Right renal pelvis (tissue), 4 donors: ENCODE measurements at regions not wholly inside any gene's neighbourhood (a gene's known extent, or its start where the extent isn't known, plus 50 kb on each side); places are given as distances from the start of the nearest gene placed in this dataset.

Source experiments
- DNase-seq, 4 donors: peaks; one replicate each; pipeline ENCODE4 v3.0.0-alpha.2; 2013; ENCODE audit warnings: low read depth in 4 of 4, low spot score in 3 of 4, missing footprints in 1 of 4

- no peak for DNase-seq
Observed at GRCh38 chr2:120439637-120440384, 93.9 kb downstream of the INHBB start.

DNA sequence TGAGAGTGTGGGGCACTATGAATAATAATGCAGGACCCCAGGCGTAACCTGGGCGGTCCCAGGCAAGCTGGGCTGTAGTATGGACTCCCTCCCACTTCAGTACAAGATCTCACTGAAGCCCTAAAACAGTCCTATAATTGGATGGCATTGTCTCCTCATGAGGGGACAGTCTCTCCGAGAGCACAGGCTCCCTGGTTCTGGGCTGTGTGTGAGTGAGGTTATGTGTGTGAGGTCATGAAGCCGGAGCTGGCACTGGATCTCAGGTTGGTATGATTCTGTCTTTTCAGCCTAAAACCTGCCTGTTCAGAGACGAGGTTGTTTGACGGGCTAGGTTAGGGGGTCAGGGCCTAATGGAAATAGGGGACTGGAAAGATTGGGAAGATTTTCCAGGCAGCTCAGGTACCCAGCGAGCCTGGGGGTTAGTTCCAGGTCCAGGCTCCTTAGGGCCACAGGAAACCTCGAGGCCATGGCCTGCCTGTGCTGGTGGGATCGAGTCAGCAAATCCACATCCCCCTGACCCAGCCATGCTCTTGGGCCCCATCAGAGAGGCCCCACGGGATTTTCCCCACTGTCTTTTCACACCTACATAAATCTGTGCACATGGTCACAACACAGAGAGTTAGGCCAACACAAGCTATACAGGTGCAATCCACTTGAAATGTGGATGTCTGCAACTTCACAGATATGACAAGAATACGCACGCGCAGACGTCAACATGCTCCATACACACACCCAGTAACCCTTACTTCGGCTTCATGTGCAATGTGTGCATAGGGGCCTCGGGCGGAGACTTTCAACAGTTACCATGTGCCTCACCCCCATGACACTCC is 94.8 kb downstream of the INHBB start:
- no peak for DNase-seq

DNA sequence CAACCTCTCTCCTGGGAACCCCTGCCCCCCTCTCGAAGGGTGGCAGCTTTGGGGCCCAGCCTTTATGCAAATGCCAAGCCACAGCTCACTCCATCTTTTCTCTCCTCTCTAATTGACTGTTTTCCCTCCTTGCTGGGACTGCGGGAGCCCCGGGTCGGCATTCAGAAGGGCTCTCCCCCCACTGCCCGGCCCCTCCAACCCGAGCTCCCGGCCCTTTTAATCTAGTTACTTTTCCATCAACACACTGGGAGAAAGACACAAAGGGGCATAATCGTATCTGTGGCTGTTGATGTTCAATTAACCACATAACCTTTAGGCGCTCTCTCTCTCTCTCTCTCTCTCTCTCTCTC is 95.4 kb downstream of the INHBB start:
- no peak for DNase-seq

DNA sequence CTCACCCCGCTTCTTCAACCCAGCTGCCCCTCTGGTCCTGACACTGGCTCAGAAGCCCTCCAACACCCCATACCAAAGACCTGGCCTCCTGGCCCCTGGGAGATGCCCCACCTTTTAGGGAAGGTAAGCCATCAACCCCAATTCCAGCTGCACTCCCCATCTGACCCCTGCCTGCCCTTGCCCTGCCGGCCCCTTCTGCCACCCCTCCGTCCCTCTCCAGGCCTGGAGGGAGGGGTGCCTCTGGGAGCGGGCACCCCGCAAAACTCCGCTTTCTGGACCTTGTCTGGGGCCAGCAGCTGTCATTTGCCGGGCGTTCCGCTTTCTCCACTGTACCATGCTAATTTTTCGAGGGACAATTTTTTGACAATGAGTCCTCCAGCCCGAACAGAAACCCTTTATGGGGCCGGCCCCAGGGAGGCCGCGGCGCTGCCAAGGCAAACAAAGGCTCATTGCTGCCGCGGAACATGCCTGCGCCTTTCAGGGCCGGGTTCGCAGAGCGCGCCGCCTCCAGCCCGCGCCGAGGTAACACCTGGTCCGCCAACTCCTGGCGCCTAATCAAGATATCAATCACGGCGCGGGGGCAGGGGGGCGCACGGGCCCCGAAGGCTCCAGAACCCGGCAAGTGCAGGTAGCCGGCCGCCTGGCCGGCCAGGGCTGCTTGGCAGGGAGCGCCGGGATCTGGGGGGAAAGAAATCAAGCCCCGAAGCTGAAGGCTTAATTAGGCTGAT is 96.0 kb downstream of the INHBB start:
- DNase-seq = no peak

- no peak for DNase-seq
Observed at GRCh38 chr2:120442541-120442922, 96.6 kb downstream of the INHBB start.

DNA sequence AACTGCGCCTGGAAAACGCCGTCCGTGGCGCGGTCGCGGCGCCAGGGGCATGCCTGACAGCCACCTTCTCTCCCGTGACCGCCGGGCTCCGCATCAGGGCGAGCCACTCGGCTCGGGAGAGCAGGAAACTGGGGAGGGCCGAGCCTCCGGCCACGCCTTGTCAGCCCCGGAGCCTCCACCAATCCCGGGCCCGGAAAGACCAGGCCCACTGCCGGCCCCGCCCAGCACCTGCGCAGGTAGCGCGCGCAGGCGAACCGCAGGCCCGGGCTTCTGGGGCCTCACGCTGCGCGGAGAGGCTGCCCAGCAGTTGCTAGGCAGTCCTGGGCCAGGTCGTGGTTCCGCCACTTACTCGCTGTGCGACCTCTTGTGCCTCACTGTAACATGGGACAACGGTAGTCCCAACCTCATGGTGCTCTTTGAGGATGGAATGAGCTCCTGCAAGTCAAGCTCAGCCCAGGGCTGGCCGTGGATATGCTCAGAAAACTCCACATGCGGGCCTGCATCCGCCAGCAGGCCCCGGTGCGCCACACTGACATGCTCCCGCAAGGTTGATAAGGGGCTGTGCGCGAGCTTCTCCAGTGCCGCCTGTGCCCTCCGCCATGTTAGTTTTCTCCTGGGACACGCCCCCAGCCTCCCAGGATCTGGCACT is 97.1 kb downstream of the INHBB start:
- DNase-seq = peak in 2 of 4 donors; percentile 41 to 49

GRCh38 chr2:120443946-120444345 is 98.0 kb downstream of the INHBB start:
- DNase-seq = no peak

GRCh38 chr2:120444691-120445240 is 98.8 kb downstream of the INHBB start:
- DNase-seq = no peak

DNA sequence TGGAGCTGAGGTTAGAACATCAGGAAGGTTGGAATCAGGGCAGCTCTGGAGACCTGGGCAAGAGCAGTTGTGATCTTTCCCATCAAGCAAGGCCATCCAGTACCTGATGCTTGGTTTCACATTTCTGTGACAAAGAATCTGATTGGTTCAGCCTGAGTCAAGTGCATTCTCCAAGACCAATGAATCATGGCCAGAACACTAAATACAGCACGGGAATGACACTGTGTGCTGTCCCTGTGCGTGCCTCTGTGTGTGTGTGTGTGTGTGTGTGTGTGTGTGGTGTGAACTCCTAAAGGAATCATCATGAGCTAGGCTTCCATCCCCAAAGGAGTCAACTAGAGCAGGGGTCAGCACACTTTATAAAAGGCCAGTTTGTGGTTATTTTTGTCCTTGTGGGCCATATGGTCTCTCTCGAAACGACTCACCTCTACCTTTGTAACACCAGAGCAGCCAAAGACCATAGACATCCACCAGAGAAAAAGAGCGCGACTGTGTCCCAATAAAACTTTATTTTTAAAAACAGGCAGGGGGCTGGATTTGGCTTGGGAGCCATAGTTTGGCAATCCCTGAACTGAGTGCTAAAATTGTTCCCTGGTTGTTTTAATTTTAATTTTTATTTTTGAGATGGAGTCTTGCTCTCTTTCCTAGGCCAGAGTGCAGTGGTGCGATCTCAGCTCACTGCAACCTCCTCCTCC is 99.7 kb downstream of the INHBB start:
- peak in 1 of 4 donors; percentile 64 for DNase-seq

GRCh38 chr2:120446236-120447126 is 100.5 kb downstream of the INHBB start:
- no peak for DNase-seq

- no peak for DNase-seq
Observed at GRCh38 chr2:120447127-120447785, 101.3 kb downstream of the INHBB start.

DNA sequence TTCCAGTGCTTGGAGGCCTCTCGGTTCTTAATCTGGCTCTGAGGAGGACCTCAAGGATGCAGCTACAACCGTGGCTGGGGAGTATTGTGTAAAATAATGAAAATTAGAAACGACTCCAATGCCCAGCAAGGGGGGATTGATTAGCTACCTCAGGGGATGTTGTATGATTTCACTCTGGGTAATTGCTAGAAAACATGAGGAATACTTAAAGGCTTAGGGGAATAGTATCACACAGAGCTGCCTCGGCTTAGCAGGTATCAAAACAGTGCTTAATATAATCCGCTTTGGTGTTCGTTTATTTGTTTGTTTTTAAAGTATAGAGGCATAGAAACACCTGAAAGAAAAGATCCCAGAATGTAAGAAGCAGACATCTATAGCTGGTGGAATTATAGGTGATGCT is 102.5 kb downstream of the INHBB start:
- no peak for DNase-seq

- no peak for DNase-seq
Observed at GRCh38 chr2:120448961-120449810, 103.2 kb downstream of the INHBB start.

GRCh38 chr2:120450196-120450820 is 104.4 kb downstream of the INHBB start:
- no peak for DNase-seq

DNA sequence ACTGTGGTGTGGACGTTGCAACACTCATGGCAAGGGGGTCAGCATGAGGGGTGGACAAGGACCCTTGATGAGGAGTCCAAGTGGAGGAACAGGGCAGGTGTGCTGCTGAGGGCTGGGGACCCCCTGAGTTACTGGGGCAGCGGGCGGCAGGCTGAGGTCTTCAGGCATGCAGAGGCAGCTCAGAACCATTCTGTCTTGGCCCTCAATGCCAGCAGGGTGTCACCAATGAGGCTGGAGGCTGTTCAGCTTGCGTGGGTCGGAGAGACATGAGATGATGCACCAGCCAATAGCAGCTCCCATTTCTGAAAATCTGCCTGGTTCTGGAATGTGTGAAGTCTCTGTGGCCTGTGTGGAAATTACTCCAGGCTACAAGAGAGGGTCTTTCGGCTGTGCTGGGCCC is 105.4 kb downstream of the INHBB start:
- DNase-seq = no peak

DNA sequence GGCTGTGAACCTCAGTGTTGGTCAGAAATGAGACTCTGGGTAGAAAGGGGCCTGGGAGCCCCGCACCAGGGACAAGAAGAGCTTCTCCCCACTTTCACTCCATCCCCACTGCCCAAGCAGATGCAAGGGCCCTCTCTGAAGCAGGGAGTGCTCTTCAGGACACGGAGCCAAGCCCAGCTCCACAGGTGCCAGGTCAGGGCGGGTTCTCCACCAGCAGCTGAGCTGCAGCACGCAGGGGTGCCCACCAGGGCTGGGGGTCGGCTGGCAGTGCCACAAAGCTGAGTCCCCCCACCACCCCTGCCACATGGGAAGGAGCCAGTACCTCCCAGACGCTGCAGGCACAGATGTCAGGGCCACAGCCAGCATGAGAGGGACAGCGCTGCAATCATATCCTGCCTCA is 106.2 kb downstream of the INHBB start:
- no peak for DNase-seq

GRCh38 chr2:120452945-120453634 is 107.2 kb downstream of the INHBB start:
- DNase-seq = no peak
